SK-N-SH (cell line): ENCODE measurements at regions not wholly inside any gene's neighbourhood (a gene's known extent, or its start where the extent isn't known, plus 50 kb on each side); places are given as distances from the start of the nearest gene placed in this dataset.

ENCODE experiments used
- CTCF ChIA-PET: fragments of 300-600, 350-600 bp; formaldehyde crosslinking; extraction: SDS; loops from one replicate; lab custom pipeline; 2021; lab: Yijun Ruan, JAX
- POLR2A ChIA-PET: fragments of 350-600 bp; sonication (Branson Sonifier 250); formaldehyde crosslinking; extraction: SDS; loops from one replicate; lab custom pipeline; 2020; ENCODE audit warnings: antibody characterized with exemption, inconsistent platforms; lab: Yijun Ruan, JAX
- DNase-seq: peaks from one replicate; pipeline ENCODE4 v3.0.0; 2012
- H2AFZ ChIP-seq: fragments of 200-600 bp; sonication (generic); 2 replicates; pipeline ENCODE4 v1.8.1; 2016; ENCODE audit warnings: antibody characterized with exemption, mild to moderate bottlenecking, low read depth
- H3F3A ChIP-seq: fragments of 200-600 bp; sonication (generic); replicated peaks from 2 replicates; pipeline ENCODE3; 2016; ENCODE audit warnings: antibody characterized with exemption, mild to moderate bottlenecking; ENCODE audit not compliant: insufficient read depth
- H3K27ac ChIP-seq, 2 experiments: fragments of 200-500 bp in 1 of 2; fragments of 200-600 bp in 1 of 2; sonication (Bioruptor generic) in 1 of 2; sonication (generic), shearing (Covaris generic) in 1 of 2; 2 replicates each; pipeline versions ENCODE4 v1.5.1 to v1.6.1; 2014 to 2016; ENCODE audit warnings: low read depth in 2 of 2, inconsistent platforms in 1 of 2, low read length in 1 of 2, mild to moderate bottlenecking in 1 of 2, mixed read lengths in 1 of 2
- H3K27me3 ChIP-seq: fragments of 200-600 bp; sonication (generic), shearing (Covaris generic); 2 replicates; pipeline ENCODE4 v1.6.1; 2016; ENCODE audit warnings: mixed run types; ENCODE audit not compliant: insufficient read depth
- H3K36me3 ChIP-seq, 2 experiments: fragments of 200-500 bp in 1 of 2; fragments of 200-600 bp in 1 of 2; sonication (Bioruptor generic) in 1 of 2; sonication (generic) in 1 of 2; replicated peaks in 1 of 2; 2 replicates each; pipeline versions ENCODE3 to v1.5.1; 2014 to 2016; ENCODE audit warnings: low read length in 1 of 2, mild to moderate bottlenecking in 1 of 2; ENCODE audit not compliant: insufficient read depth in 2 of 2, control insufficient read depth in 1 of 2
- H3K4me1 ChIP-seq, 2 experiments: fragments of 200-500 bp in 1 of 2; fragments of 200-600 bp in 1 of 2; sonication (Bioruptor generic) in 1 of 2; sonication (generic), shearing (Covaris generic) in 1 of 2; 2 replicates each; pipeline versions ENCODE4 v1.5.1 to v1.6.1; 2014 to 2016; ENCODE audit warnings: low read depth in 1 of 2, low read length in 1 of 2, mixed run types in 1 of 2; ENCODE audit not compliant: insufficient read depth in 2 of 2, control insufficient read depth in 1 of 2
- H3K4me2 ChIP-seq: fragments of 200-600 bp; sonication (generic), shearing (Covaris generic); 2 replicates; pipeline ENCODE4 v1.6.1; 2017; ENCODE audit warnings: mixed run types
- H3K4me3 ChIP-seq, 2 experiments: fragments of 200-500 bp in 1 of 2; fragments of 200-600 bp in 1 of 2; sonication (Bioruptor generic) in 1 of 2; sonication (generic), shearing (Covaris generic) in 1 of 2; 2 replicates each; pipeline versions ENCODE4 v1.5.1 to v1.8.1; 2014 to 2016; ENCODE audit warnings: low read depth in 2 of 2, inconsistent platforms in 1 of 2, low read length in 1 of 2, mild to moderate bottlenecking in 1 of 2, mixed read lengths in 1 of 2, moderate library complexity in 1 of 2
- H3K79me2 ChIP-seq: fragments of 200-600 bp; sonication (generic); 2 replicates; pipeline ENCODE4 v1.8.1; 2017; ENCODE audit warnings: mild to moderate bottlenecking; ENCODE audit not compliant: insufficient read depth
- H3K9ac ChIP-seq: fragments of 200-600 bp; sonication (generic); 2 replicates; pipeline ENCODE4 v1.6.1; 2017; ENCODE audit warnings: mixed run types
- H3K9me2 ChIP-seq: fragments of 200-600 bp; sonication (generic); 2 replicates; pipeline ENCODE4 v1.6.1; 2017; ENCODE audit warnings: mixed run types
- H3K9me3 ChIP-seq: fragments of 200-600 bp; sonication (generic); 2 replicates; pipeline ENCODE4 v1.6.1; 2017; ENCODE audit warnings: mixed run types, mild to moderate bottlenecking, moderate library complexity
- H4K20me1 ChIP-seq: fragments of 200-600 bp; sonication (generic); 2 replicates; pipeline ENCODE4 v1.6.1; 2017; ENCODE audit warnings: mild to moderate bottlenecking, mixed run types; ENCODE audit not compliant: insufficient read depth
- CTCF ChIP-seq: fragments of 200-600 bp; sonication (generic); IDR thresholded peaks from 2 replicates; pipeline ENCODE4 v1.6.1; 2017; ENCODE audit warnings: antibody characterized with exemption, mild to moderate bottlenecking, moderate library complexity
- EP300 ChIP-seq, 2 experiments: IDR thresholded peaks; 2 replicates each; pipeline versions ENCODE4 v1.4.0 to v1.6.1; 2012; ENCODE audit warnings: borderline replicate concordance in 1 of 2, low read depth in 1 of 2, low read length in 1 of 2
- FOSL2 ChIP-seq: IDR thresholded peaks from 2 replicates; pipeline ENCODE4 v1.4.0; 2012; ENCODE audit warnings: low read depth, mild to moderate bottlenecking, moderate library complexity, borderline replicate concordance
- FOXJ3 ChIP-seq: sonication (generic); formaldehyde crosslinking; IDR thresholded peaks from 2 replicates; pipeline ENCODE4 v1.5.1; 2020; ENCODE audit warnings: mild to moderate bottlenecking, missing genetic modification reagents
- GATA2 ChIP-seq: sonication (generic); formaldehyde crosslinking; IDR thresholded peaks from 2 replicates; pipeline ENCODE4 v1.5.0; 2020; ENCODE audit warnings: mild to moderate bottlenecking, missing genetic modification reagents
- JUND ChIP-seq: IDR thresholded peaks from 2 replicates; pipeline ENCODE4 v1.4.0; 2012
- MAX ChIP-seq: IDR thresholded peaks from 2 replicates; pipeline ENCODE4 v1.4.0; 2012; ENCODE audit warnings: low read depth
- MEF2A ChIP-seq: IDR thresholded peaks from 2 replicates; pipeline ENCODE4 v1.4.0; 2012; ENCODE audit warnings: low read depth, borderline replicate concordance
- MXI1 ChIP-seq: IDR thresholded peaks from 2 replicates; pipeline ENCODE4 v1.6.1; 2012; ENCODE audit warnings: mild to moderate bottlenecking, low read depth, low read length, improper control_type of control experiment
- NRF1 ChIP-seq: IDR thresholded peaks from 2 replicates; pipeline ENCODE4 v1.6.1; 2012; ENCODE audit warnings: low read depth, mild to moderate bottlenecking, low read length
- PBX3 ChIP-seq: IDR thresholded peaks from 2 replicates; pipeline ENCODE4; 2012
- POLR2AphosphoS5 ChIP-seq: IDR thresholded peaks from 2 replicates; pipeline ENCODE4 v1.6.1; 2012; ENCODE audit warnings: low read depth, low read length
- RCOR1 ChIP-seq: fragments of 150-350 bp; IDR thresholded peaks from 2 replicates; pipeline ENCODE4 v1.6.1; 2017; ENCODE audit warnings: antibody characterized with exemption, low read length
- SIN3A ChIP-seq: IDR thresholded peaks from 2 replicates; pipeline ENCODE4 v1.6.1; 2012; ENCODE audit warnings: low read depth, mild to moderate bottlenecking, low read length, moderate library complexity, borderline replicate concordance
- TAF1 ChIP-seq: IDR thresholded peaks from 2 replicates; pipeline ENCODE4 v1.6.1; 2012; ENCODE audit warnings: low read depth, mild to moderate bottlenecking, low read length, moderate library complexity, borderline replicate concordance
- TEAD4 ChIP-seq: IDR thresholded peaks from 2 replicates; pipeline ENCODE4 v1.4.0; 2012; ENCODE audit warnings: mild to moderate bottlenecking, borderline replicate concordance; ENCODE audit not compliant: insufficient read depth
- USF1 ChIP-seq: IDR thresholded peaks from 2 replicates; pipeline ENCODE4 v1.4.0; 2012; ENCODE audit warnings: low read depth, borderline replicate concordance
- USF2 ChIP-seq: fragments of 150-350 bp; IDR thresholded peaks from 2 replicates; pipeline ENCODE4 v1.6.1; 2017; ENCODE audit warnings: antibody characterized with exemption, low read length, low read depth, borderline replicate concordance
- WGBS: methylation state at CpG from one replicate; pipeline ENCODE4 v1.1.6; 2017; ENCODE audit warnings: low lambda C conversion rate; 5-methylcytosine and 5-hydroxymethylcytosine counted together

GRCh38 chr16:72362973-72363372 is 191.0 kb upstream of the PMFBP1 start:
- no peak overlapping the region for H3K9ac ChIP-seq
- H3K4me2 ChIP-seq, result no peak overlapping the region
- ChIA-PET CTCF (interaction anchor here (1.5 kb wide), 1 partner anchor 38 kb away, joined by 4 read pairs; no protein-coding TSS in a partner anchor), POLR2A (no interaction called here)
- H3K27ac ChIP-seq, result no peak overlapping the region
- H3K79me2 ChIP-seq, result no peaks in the 10 kb centered on the region
- H3K9me2 ChIP-seq, result no peaks in the 10 kb centered on the region; the same call in 1 of the 2 replicates
- no peaks in the 10 kb centered on the region for H4K20me1 ChIP-seq
- no peaks in the 10 kb centered on the region for H3K27me3 ChIP-seq
- no peaks in the 10 kb centered on the region for H3K36me3 ChIP-seq
- TF ChIP-seq FOSL2, result no peak
- TF ChIP-seq GATA2 (CRISPR knock-in tag), result no peak
- no peak for TF ChIP-seq USF1
- TF ChIP-seq POLR2AphosphoS5, result no peak
- no peak for TF ChIP-seq PBX3
- TF ChIP-seq MAX, result no peak
- TF ChIP-seq JUND, result no peak
- no peak for TF ChIP-seq EP300 (IDR thresholded peaks at IDR 0.05; ENCODE audit: borderline replicate concordance in 1 of 2, low read depth in 1 of 2, low read length in 1 of 2)
- no peaks in the 10 kb centered on the region for H3F3A ChIP-seq
- no peak overlapping the region for H3K4me3 ChIP-seq
- H3K4me1 ChIP-seq, result no peaks in the 10 kb centered on the region
- 80% methylated on average over 3 of the region's 3 CpGs for WGBS
- DNase-seq, result no peak
- peaks cover 13% of the 10 kb centered on the region for H3K9me3 ChIP-seq
- H2AFZ ChIP-seq, result no peak overlapping the region

GRCh38 chr16:72362476-72362875 is 190.5 kb upstream of the PMFBP1 start:
- Histone ChIP-seq H3K4me3 (no peak overlapping the region), H2AFZ (no peak overlapping the region), H3K4me2 (no peak overlapping the region), H3K9me3 (peaks cover 12% of the 10 kb centered on the region), H3K27ac (no peak overlapping the region), H3K36me3 (no peaks in the 10 kb centered on the region), H3F3A (no peaks in the 10 kb centered on the region), H3K4me1 (no peaks in the 10 kb centered on the region), H3K27me3 (no peaks in the 10 kb centered on the region), H4K20me1 (no peaks in the 10 kb centered on the region), H3K79me2 (no peaks in the 10 kb centered on the region), H3K9ac (no peak overlapping the region), H3K9me2 (no peaks in the 10 kb centered on the region; the same call in 1 of the 2 replicates)
- no peak for DNase-seq
- TF ChIP-seq FOSL2, result no peak
- no peak for TF ChIP-seq MXI1
- no peak for TF ChIP-seq TAF1
- no peak for TF ChIP-seq NRF1
- no peak for TF ChIP-seq MEF2A
- no peak for TF ChIP-seq USF2
- TF ChIP-seq RCOR1, result no peak
- TF ChIP-seq USF1, result no peak
- TF ChIP-seq SIN3A, result no peak
- TF ChIP-seq TEAD4, result no peak
- no peak for TF ChIP-seq JUND
- TF ChIP-seq CTCF, result no peak
- no peak for TF ChIP-seq FOXJ3
- TF ChIP-seq GATA2 (CRISPR knock-in tag), result no peak
- no peak for TF ChIP-seq POLR2AphosphoS5
- no peak for TF ChIP-seq EP300 (IDR thresholded peaks at IDR 0.05; ENCODE audit: borderline replicate concordance in 1 of 2, low read depth in 1 of 2, low read length in 1 of 2)
- ChIA-PET CTCF (interaction anchor here (1.1 to 1.5 kb wide), 2 partner anchors 16 to 38 kb away, joined by 3 to 4 read pairs; no protein-coding TSS in a partner anchor), POLR2A (no interaction called here)
- WGBS, result 96% methylated on average over 4 of the region's 4 CpGs
